Activated CD4-positive, alpha-beta memory T cell treated with anti-CD3 and anti-CD28 coated beads for 36 hours (primary cell): ENCODE measurements at regions not wholly inside any gene's neighbourhood (a gene's known extent, or its start where the extent isn't known, plus 50 kb on each side); places are given as distances from the start of the nearest gene placed in this dataset.

Experiments
- CTCF ChIA-PET: fragments of 350-600 bp; sonication (Branson Sonifier 250); formaldehyde crosslinking; loops from one replicate; lab custom pipeline; 2021; ENCODE audit warnings: antibody characterized with exemption, inconsistent platforms; lab: Charles Lee
- POLR2A ChIA-PET: fragments of 350-600 bp; sonication (Branson Sonifier 250); formaldehyde crosslinking; loops from one replicate; lab custom pipeline; 2021; ENCODE audit warnings: antibody characterized with exemption; lab: Charles Lee
- DNase-seq: peaks from one replicate; pipeline ENCODE4 v3.0.0-alpha.2; 2020
- H3K27ac Mint-ChIP-seq: one replicate; pipeline ENCODE4 v1.8.0; 2021; ENCODE audit warnings: mixed read lengths
- H3K27me3 Mint-ChIP-seq: one replicate; pipeline ENCODE4 v1.8.0; 2021; ENCODE audit warnings: mixed read lengths
- H3K36me3 Mint-ChIP-seq: one replicate; pipeline ENCODE4 v1.8.0; 2021; ENCODE audit warnings: mixed read lengths
- H3K4me1 Mint-ChIP-seq: one replicate; pipeline ENCODE4 v1.8.0; 2021; ENCODE audit warnings: low read depth, mixed read lengths
- H3K4me3 Mint-ChIP-seq: one replicate; pipeline ENCODE4 v1.8.0; 2021; ENCODE audit warnings: mild to moderate bottlenecking, mixed read lengths
- H3K9me3 Mint-ChIP-seq: one replicate; pipeline ENCODE4 v1.8.0; 2021; ENCODE audit warnings: mixed read lengths
- intact Hi-C: fragments of 100-400 bp; cut with micrococcal nuclease; formaldehyde crosslinking; loops from one replicate; pipeline ENCODE4 v1.15.1; 2023

DNA sequence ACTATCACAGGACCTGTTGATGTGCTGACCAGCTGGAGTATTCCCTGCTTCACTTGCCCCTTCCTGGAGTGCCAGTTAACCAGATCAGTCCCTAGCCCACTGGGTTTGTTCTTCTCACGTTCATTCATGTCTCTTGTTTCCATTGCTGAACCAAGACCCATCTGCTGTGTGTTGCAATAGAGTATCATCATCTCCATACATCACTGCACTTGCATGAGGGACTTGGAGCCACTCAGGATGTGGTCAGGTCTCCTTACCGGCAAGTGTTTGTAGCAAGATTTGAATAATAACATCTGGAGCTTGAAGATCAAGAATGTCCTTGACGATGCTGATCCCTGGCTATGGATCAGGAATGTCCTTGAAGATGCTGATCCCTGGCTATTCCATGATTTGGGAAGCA, 358.6 kb downstream of the IRX1 start:
- no peaks in the 10 kb centered on the region for H3K27me3 Mint-ChIP-seq
- ChIA-PET CTCF (no interaction called here), POLR2A (no interaction called here)
- DNase-seq, result no peak
- no peaks in the 10 kb centered on the region for H3K36me3 Mint-ChIP-seq
- intact Hi-C loops, result no loop called here
- H3K9me3 Mint-ChIP-seq, result peaks cover 21% of the 10 kb centered on the region
- no peaks in the 10 kb centered on the region for H3K4me1 Mint-ChIP-seq
- no peak overlapping the region for H3K4me3 Mint-ChIP-seq
- H3K27ac Mint-ChIP-seq, result no peak overlapping the region

DNA sequence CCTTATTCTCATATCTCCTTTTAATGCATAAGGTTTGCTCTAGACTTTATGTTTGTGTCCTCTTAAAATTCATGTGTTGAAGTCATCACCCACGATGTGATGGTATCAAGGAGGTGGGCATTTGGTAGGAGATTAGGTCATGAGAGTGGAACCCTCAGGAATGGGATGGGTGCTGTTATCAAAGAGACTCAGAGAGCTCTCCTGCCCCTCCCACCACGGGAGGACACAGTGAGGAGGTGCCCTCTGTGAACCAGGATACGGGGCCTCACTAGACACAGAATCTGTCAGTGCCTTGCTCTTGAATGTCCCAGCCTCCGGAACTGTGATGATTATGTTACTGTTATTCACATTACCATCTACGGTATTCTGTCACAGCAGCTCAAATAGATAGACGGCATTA, 359.0 kb downstream of the IRX1 start:
- intact Hi-C loops, result no loop called here
- Mint-ChIP-seq H3K9me3 (peaks cover 21% of the 10 kb centered on the region), H3K27me3 (no peaks in the 10 kb centered on the region), H3K4me1 (no peaks in the 10 kb centered on the region), H3K4me3 (no peak overlapping the region), H3K27ac (no peak overlapping the region), H3K36me3 (no peaks in the 10 kb centered on the region)
- CTCF ChIA-PET, result no interaction called here
- no peak for DNase-seq
- POLR2A ChIA-PET, result no interaction called here

DNA sequence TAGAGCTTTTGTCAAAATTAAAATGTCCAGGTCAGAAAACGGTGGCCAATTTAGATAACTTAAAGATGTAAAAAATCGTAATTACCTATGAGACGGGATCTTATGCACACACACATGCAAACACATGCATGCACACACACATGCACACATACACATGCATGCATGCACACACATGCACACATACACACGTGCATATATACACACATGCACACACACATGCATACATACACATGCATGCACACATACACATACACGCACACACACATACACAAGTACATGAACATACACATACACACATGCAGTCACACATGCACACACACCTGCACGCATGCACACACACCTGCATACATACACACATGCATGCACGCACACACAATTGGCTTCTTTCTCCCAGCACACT, 362.0 kb downstream of the IRX1 start:
- POLR2A ChIA-PET, result no interaction called here
- no peak for DNase-seq
- H3K9me3 Mint-ChIP-seq, result peaks cover 18% of the 10 kb centered on the region

GRCh38 chr5:3958389-3958788, 362.8 kb downstream of the IRX1 start:
- POLR2A ChIA-PET, result no interaction called here
- Mint-ChIP-seq H3K9me3 (peaks cover 14% of the 10 kb centered on the region), H3K27ac (no peak overlapping the region), H3K27me3 (no peaks in the 10 kb centered on the region), H3K4me1 (no peaks in the 10 kb centered on the region), H3K4me3 (no peak overlapping the region), H3K36me3 (no peaks in the 10 kb centered on the region)
- CTCF ChIA-PET, result no interaction called here
- intact Hi-C loops, result no loop called here
- no peak for DNase-seq

More for the DNA sequence above, 362.0 kb downstream of the IRX1 start:
- H3K4me3 Mint-ChIP-seq, result no peak overlapping the region
- intact Hi-C loops, result no loop called here
- no peaks in the 10 kb centered on the region for H3K36me3 Mint-ChIP-seq
- CTCF ChIA-PET, result no interaction called here
- no peaks in the 10 kb centered on the region for H3K4me1 Mint-ChIP-seq
- H3K27me3 Mint-ChIP-seq, result no peaks in the 10 kb centered on the region
- no peak overlapping the region for H3K27ac Mint-ChIP-seq

DNA sequence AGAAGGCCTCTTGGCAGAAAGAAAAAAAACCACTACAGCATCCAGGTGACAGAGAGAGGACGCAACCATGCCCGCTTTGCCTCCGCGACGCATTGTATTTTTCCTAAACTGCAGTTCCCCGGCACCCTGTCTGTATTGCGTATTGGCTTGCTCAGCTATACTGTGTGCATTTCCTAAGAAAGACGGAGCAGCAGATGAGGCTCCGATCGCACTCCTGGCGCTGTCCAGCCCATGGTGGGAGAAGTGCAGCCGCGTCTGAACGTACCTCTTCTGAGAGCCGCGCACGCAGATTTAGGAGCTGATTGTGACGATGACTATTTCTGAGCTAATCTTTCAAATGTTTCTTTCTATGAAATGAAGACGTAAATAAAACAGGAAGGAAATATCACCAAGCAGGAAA, 366.5 kb downstream of the IRX1 start:
- intact Hi-C loops, result no loop called here
- H3K27me3 Mint-ChIP-seq, result no peaks in the 10 kb centered on the region
- H3K27ac Mint-ChIP-seq, result no peak overlapping the region
- no peak for DNase-seq
- H3K9me3 Mint-ChIP-seq, result peaks cover 19% of the 10 kb centered on the region
- no peaks in the 10 kb centered on the region for H3K36me3 Mint-ChIP-seq
- no peak overlapping the region for H3K4me3 Mint-ChIP-seq
- CTCF ChIA-PET, result no interaction called here
- H3K4me1 Mint-ChIP-seq, result no peaks in the 10 kb centered on the region
- POLR2A ChIA-PET, result no interaction called here

- intact Hi-C loops, result no loop called here
- peaks cover 14% of the 10 kb centered on the region for H3K9me3 Mint-ChIP-seq
- H3K36me3 Mint-ChIP-seq, result no peaks in the 10 kb centered on the region
- no peaks in the 10 kb centered on the region for H3K4me1 Mint-ChIP-seq
- H3K27me3 Mint-ChIP-seq, result no peaks in the 10 kb centered on the region
- ChIA-PET CTCF (no interaction called here), POLR2A (no interaction called here)
- H3K27ac Mint-ChIP-seq, result no peak overlapping the region
- DNase-seq, result no peak
- H3K4me3 Mint-ChIP-seq, result no peak overlapping the region
Measured at GRCh38 chr5:3963652-3964051, 368.0 kb downstream of the IRX1 start.

DNA sequence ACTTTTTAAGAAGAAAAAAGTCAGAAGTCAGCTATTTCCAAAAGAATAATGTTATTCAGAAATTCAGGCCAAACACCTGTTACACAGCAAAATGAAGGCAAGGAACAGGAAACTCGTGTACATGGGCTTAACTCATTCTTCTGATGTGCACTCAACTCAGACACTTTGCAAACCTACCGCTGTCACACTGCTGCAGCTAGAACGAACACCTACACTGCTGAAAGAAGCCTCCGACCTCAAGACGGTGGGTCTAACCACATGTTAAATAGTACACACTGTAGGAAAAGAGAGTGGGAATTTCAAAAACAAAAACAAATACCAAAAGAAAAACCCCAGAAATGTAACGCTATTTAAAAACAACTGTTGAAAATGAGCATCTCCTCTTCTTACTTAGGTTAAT, 384.5 kb downstream of the IRX1 start:
- Mint-ChIP-seq H3K36me3 (no peaks in the 10 kb centered on the region), H3K27me3 (no peaks in the 10 kb centered on the region)
- intact Hi-C loops, result no loop called here

GRCh38 chr5:3987867-3988266, 392.2 kb downstream of the IRX1 start:
- Mint-ChIP-seq H3K4me1 (no peaks in the 10 kb centered on the region), H3K4me3 (no peak overlapping the region), H3K27me3 (no peaks in the 10 kb centered on the region), H3K36me3 (no peaks in the 10 kb centered on the region), H3K27ac (no peak overlapping the region), H3K9me3 (peaks cover 8% of the 10 kb centered on the region)
- intact Hi-C loops, result no loop called here
- ChIA-PET POLR2A (no interaction called here), CTCF (no interaction called here)
- DNase-seq, result no peak

More for the DNA sequence above, 384.5 kb downstream of the IRX1 start:
- Mint-ChIP-seq H3K27ac (no peak overlapping the region), H3K4me3 (no peak overlapping the region), H3K9me3 (peaks cover 26% of the 10 kb centered on the region), H3K4me1 (no peaks in the 10 kb centered on the region)
- POLR2A ChIA-PET, result no interaction called here
- no peak for DNase-seq
- CTCF ChIA-PET, result no interaction called here

- POLR2A ChIA-PET, result no interaction called here
- Mint-ChIP-seq H3K4me3 (no peak overlapping the region), H3K27ac (no peak overlapping the region)
Measured at GRCh38 chr5:3993856-3994473, 398.3 kb downstream of the IRX1 start.

GRCh38 chr5:3994628-3995027, 399.0 kb downstream of the IRX1 start:
- no peak for DNase-seq
- intact Hi-C loops, result no loop called here
- no peaks in the 10 kb centered on the region for H3K36me3 Mint-ChIP-seq

More at GRCh38 chr5:3993856-3994473, 398.3 kb downstream of the IRX1 start:
- Mint-ChIP-seq H3K4me1 (no peaks in the 10 kb centered on the region), H3K36me3 (no peaks in the 10 kb centered on the region), H3K9me3 (peaks cover 17% of the 10 kb centered on the region), H3K27me3 (no peaks in the 10 kb centered on the region)
- intact Hi-C loops, result no loop called here
- no peak for DNase-seq
- CTCF ChIA-PET, result no interaction called here

DNA sequence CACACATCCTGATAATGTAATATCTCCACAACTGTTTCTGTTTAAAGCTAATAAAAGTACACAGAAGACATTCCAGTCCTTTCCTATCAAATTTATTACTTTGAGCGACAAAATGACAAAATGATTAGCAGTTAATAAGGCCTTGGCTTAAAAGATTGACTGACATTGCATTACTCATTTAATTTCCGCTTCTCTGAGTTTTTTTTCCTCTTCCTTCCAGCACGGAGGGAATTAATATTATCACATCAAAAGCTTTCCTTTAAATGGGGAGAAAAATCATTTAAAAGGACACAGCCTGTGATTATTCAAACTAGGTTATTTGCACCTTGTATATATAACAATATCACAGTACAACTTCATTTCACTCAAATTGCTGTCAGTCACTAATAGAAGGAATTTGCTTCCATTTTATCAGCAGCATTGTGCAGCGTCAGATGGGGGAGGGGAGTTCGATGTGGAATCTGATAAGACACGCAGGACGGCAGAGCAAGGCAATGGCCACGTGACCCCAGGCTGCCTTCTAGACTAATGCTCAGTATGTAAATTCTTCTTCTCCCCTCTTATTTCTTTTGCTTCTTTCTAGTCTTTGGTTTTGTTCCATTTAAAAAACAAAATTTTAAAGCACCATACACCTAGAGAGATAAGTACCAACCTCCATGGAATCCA, 400.5 kb downstream of the IRX1 start:
- Mint-ChIP-seq H3K4me1 (no peaks in the 10 kb centered on the region), H3K27ac (no peak overlapping the region), H3K27me3 (no peaks in the 10 kb centered on the region), H3K4me3 (no peak overlapping the region), H3K36me3 (no peaks in the 10 kb centered on the region), H3K9me3 (peaks cover 19% of the 10 kb centered on the region)
- CTCF ChIA-PET, result no interaction called here
- DNase-seq, result no peak
- POLR2A ChIA-PET, result no interaction called here
- intact Hi-C loops, result no loop called here

More at GRCh38 chr5:3994628-3995027, 399.0 kb downstream of the IRX1 start:
- Mint-ChIP-seq H3K27ac (no peak overlapping the region), H3K4me1 (no peaks in the 10 kb centered on the region), H3K4me3 (no peak overlapping the region), H3K9me3 (peaks cover 17% of the 10 kb centered on the region), H3K27me3 (no peaks in the 10 kb centered on the region)
- POLR2A ChIA-PET, result no interaction called here
- CTCF ChIA-PET, result no interaction called here

DNA sequence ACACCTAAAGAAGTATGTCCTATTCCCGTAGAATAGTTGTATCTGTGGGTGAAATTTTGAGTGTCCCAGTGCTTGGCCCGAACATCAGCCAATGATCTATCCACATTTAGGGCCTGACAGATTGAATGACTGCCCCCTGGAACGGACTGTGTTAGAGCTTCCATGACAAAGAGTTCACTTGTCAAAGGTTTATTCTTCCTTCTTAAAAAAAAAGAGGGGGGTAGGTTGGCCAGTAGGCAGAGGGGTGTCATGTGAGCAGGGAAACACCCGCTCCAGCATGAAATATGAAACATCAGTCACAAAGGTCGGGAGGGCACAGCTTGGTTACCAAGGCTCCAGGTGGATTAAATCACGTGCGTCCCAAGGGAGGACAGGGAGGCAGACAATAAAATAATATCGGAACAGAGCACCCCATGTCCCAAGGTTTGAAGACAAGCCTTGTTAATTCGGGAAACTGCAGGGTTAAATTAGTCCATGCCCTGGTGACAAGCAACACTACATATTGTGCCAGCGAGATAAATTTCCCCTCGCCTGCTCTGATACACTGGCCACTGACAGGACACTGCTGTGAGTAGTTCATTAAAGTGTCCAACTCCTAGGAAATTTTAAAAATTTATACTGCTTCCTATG, 401.2 kb downstream of the IRX1 start:
- H3K27ac Mint-ChIP-seq, result no peak overlapping the region
- H3K4me3 Mint-ChIP-seq, result no peak overlapping the region
- intact Hi-C loops, result no loop called here
- peaks cover 19% of the 10 kb centered on the region for H3K9me3 Mint-ChIP-seq
- no peaks in the 10 kb centered on the region for H3K36me3 Mint-ChIP-seq
- H3K4me1 Mint-ChIP-seq, result no peaks in the 10 kb centered on the region
- no peaks in the 10 kb centered on the region for H3K27me3 Mint-ChIP-seq
- CTCF ChIA-PET, result no interaction called here
- POLR2A ChIA-PET, result no interaction called here
- no peak for DNase-seq

DNA sequence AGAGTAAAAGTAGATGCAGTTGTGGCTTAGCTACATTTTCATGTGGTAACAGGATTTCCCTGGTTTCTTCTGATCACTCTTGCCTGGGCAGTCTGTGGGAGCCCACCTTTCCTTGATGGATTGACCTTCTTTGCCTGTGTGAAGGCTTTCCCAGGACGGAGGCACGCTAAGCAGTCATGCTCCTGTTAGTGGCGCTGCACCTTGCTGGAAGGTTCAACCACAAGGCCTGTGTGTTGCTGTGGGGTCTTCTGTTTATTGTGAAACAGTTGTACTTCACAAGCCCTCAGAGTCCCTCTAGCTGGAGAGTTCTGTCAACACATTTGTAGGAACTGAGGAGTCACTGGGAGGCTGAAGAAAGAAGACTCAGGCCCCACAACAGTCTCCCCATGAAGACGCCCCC, 402.0 kb downstream of the IRX1 start:
- Mint-ChIP-seq H3K36me3 (no peaks in the 10 kb centered on the region), H3K4me3 (no peak overlapping the region), H3K27ac (no peak overlapping the region), H3K27me3 (no peaks in the 10 kb centered on the region), H3K4me1 (no peaks in the 10 kb centered on the region), H3K9me3 (peaks cover 19% of the 10 kb centered on the region)
- no peak for DNase-seq
- ChIA-PET POLR2A (no interaction called here), CTCF (no interaction called here)
- intact Hi-C loops, result no loop called here
